GM21619 (cell line): ENCODE measurements at regions not wholly inside any gene's neighbourhood (a gene's known extent, or its start where the extent isn't known, plus 50 kb on each side); places are given as distances from the start of the nearest gene placed in this dataset.

ENCODE experiments used
- ATAC-seq: cut with Tn5 transposase; IDR thresholded peaks from one replicate; pipeline ENCODE4 v1.9.1; 2021; ENCODE audit not compliant: unreplicated experiment

DNA sequence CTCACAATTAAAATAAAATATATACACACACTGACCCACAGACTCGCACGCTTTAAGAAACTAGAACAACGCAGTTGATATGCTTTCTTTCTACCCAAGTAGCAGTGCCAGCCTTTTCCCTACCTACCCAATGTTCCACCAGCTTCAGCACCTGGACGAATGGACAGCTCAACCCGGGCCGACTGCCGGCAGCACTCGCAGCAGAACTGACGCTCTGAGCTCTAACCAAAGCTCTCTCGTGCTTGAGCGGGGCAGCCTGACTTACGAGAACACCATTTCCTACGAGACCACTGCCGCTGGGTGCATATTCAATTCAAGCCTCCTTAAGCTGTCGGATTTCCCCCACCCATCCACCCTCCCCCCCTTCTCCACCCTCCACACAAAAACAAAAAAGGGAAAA lies 127.4 kb upstream of the DPYD start:
- no peak for ATAC-seq

DNA sequence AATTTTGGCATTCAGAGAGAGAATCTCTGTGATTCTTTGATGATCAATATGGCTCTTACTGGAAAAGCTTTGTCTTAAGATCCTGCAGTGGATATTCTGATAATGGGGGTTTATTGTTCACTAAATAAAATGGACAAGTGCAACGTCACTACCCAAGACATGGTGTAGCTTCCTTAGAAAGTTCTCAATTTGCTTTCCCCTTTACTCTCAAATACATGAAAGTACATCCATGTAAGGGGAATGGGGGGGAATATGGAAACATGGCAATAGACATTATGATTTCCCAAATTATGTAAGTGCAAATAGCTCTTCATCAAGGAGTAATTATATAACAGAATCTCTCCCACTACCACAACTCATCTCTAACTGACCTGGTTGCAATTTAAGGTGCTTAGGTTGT lies 126.3 kb upstream of the DPYD start:
- no peak for ATAC-seq

DNA sequence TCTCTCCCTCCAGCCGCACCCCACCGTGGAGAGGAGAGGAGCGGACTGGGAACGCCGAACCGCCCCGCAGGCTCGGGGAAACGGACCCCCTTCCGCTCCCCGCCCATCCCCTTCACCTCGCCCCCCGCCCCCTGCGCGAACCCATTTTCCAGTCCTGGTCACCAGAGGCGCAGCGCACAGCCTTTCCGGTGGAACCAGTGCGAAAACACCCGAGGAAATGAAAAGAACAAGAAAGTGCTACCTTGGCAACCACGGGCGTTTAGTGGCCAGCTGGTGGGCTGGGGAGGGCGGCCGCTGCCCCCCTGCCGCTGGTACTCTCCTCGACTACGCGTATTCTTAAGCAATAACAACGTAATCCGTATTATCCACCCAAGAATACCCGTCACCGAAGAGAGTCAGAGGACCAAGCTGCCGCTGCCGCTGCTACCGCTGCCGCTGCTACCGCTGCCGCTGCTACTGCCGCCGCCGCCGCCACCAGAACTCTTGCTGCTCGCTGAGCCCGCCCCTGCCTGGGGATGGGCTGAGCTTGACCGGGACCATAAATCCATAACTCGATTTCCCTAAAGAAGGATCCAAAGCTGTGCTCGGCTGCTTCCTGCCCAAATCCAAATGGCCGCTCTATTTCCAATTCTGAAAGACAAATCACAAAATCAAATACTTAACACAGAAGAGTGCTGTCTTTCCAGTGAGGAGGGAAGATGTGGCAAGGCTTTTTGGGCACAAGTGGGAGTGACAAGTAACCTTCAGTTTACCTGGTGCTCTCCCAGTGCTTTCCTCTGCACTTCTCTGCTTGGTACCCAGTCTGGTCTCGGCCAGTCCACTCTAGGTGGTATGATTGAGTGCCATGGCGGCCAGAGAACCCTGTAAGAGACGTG lies 125.2 kb upstream of the DPYD start:
- no peak for ATAC-seq

DNA sequence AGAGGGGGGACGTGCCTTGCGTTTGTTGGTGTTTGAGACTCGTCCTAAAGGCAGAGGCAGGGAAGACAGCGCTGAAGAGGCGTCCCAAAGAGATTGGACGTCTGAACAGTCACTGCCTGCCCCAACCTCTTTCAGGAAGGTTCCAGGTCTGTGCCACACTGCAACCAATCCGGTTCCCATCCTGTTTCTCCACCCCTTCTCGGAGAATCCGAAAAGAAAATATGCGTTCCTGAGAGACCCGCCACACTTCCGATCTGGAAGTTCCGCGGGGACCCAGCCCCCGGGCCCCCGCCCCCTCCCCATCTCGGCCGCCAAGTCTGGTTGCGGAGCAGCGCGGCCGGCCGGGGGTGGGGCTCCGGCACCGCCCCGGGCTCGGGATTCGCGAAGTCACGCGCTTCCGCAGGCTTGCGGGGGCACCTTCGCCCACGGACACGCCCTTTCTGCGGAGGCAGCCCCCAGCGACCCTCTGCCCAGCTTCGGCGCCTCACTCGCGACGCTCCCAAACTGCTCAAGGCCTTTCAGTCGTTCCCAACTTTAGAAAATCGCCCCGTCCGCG lies 124.5 kb upstream of the DPYD start:
- ATAC-seq: no peak

DNA sequence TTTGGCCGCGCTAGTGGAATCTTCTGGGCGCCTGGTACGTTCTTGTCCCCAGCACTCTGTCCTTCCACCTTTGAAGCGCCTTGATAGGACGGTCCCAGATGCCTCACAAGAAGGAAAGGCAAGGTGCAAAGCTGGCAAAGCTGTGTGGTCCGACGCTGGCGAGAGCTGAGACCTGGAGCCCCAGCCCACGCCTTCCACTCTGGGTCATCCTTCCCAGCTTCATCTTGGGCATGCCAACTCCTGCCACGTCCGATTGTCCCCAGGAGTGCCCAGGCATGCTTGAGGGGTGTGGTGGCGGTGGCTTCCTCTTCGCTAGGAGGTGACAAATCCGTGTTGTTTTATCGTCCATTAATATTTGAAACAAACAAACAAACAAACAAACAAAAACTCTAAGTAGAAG lies 123.9 kb upstream of the DPYD start:
- ATAC-seq: no peak

DNA sequence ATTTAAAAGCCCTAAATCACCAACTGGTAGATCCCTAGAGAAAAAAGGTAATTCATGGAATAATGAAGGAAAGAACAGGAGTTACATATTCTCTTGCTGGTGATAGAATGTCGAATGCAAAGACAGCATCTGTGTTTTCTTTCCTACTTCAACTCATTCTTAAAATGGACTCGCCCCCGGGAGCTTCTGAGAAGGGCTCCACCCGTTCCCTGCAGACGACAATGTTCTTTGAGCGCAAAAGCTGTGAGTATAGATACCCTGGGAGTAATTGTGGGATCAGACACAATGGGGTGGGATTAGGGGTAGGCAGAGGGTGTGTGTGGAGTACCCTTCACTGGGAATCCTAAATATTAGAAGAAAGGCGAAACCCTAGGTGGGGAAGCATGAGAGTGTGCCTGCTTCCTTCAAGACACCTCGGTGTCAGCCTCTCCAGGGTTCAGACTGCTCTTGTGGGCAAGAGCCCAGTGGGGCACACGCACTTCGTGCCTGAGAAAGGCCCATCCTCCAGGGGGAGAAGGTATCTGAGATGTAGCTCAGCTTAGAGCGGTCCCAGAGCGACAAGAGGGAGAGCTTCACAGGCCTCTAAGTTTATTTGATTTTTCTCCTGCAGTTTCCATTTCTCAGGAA lies 123.3 kb upstream of the DPYD start:
- ATAC-seq: no peak

DNA sequence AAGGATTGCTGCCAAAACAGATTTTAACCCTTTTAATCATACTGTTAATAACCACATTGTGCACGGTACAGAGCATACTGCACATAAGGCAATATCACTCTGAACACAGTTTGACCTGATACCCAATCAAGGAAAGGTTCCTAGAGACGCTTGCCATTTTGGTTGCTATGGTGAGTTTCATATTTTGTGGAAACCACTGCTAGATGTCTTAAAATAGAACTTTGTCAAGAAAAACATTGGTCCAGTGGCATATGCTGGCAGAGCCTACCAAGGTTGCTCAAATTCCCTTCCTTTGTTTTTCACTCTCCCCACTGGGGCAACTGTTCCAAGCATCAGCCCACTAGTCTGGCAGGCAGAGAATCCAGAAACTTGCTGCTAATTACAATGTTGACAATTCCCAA lies 114.8 kb upstream of the DPYD start:
- no peak for ATAC-seq

DNA sequence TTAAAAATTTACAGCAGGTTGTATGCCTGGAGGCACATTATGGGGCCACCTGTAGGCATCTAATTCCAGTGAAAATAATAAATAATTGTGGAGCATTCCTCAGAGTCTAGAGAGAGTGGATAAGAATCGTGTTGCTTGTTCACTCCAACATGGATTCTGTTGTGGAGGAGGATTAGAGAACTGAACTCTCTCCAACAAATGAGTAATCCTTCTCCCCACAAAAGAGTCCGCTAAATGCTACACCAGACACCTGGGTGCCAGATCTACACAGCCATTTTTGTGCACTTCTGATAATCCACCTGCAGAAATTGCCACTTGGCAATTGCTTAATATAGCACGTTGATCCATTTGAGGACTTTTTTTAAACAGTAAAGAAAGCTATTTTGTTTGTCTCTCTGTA lies 113.7 kb upstream of the DPYD start:
- ATAC-seq: no peak

DNA sequence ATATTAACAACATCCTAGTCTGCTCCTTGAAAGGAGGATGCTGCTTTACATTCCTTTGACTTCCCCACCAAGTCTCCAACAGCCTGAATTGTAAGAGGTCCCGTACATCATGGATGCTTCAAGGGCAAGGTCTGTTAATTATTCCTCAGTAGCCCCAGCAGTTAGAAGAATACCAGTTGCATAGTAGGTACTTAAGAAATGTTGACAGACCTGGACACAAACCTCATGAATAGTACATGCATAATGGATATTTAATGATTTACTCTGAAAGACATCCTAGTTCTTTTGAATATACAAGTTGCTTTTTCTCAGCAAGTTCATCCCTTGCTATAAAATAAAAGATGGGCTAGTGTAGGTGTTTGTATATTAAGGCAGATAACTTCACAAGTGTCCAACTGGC lies 112.1 kb upstream of the DPYD start:
- ATAC-seq: no peak

DNA sequence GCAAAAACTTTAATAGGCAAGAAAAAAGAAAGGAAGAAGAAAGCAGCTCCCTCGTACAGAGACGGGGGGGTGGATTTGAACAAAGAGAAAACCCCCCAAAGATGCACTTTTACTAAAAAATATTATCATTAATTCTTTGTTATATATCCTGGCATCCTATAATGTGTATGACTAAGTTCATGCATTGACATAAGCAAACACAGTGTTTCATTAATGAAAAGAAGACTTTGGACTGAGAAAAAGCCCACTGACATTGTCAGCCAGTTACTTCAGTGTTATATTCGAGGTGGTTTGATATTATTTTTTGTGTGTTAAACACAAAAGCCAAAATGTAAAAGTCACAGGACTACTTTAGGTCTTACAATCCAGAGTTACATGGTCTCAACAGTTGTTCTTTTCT lies 110.1 kb upstream of the DPYD start:
- ATAC-seq: no peak

DNA sequence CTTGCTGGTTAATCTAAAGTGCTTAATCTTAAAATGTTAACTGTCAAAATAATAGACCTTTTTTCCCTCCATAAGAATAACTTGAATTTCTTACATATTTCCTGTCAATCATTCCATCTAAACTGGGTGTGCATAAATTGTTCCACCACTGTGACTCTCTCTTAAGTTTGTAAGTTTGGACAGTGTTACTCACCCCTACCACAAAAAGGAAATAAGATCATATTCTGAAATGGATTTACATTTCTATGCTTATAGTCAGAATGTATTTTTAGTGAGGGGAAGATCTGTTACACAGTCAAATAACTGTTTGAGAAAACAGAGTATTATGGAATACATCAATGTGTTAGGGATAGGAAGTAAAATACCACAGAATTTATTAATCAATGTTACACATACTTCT lies 109.6 kb upstream of the DPYD start:
- no peak for ATAC-seq

DNA sequence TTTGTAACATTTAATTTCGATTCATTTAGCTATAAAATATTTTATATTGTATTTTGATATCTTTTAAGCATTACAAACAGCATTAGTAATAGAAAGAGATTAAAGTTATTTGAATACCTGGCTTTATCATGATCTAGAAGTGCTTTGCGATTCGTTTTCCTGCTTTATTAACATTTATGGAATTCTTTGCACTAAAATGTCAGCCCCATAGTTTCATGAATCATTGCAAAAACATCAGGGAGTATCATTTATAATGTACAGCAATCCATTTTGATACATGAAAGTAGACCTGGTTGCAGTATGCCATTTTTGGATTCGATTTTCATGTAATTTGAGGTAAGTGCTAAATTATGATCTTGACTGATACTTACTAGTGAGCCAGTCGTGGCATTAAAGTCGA lies 108.0 kb upstream of the DPYD start:
- ATAC-seq: no peak

DNA sequence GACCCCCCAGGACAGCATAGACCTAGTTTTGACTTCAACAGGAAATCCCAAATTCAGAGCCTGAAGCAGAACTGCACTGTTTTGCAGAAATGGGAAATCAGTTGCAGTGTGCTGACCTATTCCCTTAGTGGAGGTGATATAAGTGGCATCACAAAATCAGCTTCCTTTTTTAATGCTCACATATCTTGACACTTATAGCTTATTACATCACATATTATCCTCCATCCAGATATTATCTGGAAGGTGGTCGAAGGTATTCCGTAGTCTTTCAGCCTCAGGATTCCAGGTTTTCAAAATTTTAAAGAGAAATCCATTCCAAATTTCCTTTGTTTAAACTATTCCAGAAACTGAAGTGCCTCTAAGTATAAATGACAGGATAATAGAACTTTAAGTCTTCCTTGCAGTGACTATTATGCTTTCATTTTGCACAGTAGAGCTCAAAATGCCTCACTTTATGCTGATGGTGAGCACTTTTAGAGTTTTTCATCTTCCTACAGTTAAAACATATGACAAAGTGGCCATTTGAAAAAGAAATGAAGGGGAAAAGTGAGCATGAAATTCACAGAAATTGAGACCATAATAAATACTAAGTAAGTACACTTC lies 106.4 kb upstream of the DPYD start:
- ATAC-seq: no peak

DNA sequence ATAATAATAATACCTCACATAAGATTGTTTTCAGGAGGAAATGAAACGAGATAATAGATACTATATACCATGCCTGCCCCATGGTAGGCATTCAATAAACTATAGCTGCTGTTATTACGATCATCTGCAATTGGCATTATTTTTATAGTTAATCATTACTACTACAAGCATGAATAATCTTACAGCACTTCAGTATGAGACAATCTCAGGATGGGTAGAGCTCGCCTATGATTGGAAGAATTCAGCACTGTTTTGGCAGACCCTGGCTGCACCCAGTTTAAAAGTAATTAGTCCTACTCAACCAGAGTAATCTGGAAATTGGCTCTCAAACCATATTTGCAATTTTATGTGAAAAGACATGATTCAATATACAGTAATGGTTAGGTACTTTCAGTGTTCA lies 105.0 kb upstream of the DPYD start:
- ATAC-seq: no peak

DNA sequence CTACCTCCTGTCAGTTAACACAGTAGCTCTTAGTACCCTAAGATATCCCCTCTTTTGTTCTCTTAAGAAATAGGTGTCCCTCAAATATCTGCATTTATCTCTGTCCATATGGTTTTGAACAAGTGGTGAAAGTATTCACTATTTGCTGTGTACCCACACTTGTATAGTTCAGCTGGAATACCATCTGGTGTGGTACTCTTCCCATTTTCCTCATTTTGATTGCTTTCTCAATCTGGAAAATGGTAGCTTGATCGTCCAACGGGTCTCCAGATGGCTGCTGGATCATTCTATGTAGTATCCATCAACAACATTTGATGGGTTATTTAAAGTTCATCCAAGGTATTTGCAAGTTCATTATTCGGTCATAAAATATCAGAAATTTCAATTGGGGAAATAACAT lies 100.3 kb upstream of the DPYD start:
- no peak for ATAC-seq

DNA sequence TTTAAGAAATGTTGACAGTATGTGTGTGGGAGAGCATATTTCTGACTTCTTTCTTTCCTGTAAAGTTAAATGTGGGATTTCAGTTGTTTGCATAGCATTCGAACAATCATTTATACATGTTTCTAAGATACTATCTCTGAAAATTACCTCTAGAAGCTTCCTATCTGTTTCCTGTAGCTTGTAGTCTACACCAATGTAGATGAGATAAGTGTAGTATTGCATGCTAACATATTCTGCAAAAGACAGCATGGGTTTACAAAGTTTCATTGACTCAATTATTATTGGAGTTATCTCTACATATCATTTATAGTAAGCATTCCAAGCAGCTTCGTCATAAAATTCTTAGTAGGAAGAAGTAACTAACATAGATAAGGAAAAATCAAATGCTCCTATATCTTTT lies 98.9 kb upstream of the DPYD start:
- ATAC-seq: no peak

DNA sequence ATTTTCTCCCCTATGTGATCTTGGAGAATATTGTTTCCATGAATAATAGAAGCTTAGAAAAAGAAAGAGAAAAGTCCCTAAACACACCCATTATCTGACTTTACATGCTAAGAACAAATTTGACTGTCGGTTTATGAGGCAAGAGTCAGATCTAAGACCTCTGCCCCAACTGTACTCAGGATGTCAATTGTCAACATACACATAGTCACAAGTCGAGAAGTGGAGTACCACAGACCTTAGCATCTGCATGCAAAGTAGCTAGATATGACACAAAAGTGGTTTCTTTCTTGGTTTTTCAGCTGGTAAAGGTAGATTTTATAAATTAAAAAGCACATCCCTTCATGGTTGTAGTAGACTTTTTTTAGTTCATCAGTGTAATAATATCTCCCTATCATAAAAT lies 97.2 kb upstream of the DPYD start:
- no peak for ATAC-seq

DNA sequence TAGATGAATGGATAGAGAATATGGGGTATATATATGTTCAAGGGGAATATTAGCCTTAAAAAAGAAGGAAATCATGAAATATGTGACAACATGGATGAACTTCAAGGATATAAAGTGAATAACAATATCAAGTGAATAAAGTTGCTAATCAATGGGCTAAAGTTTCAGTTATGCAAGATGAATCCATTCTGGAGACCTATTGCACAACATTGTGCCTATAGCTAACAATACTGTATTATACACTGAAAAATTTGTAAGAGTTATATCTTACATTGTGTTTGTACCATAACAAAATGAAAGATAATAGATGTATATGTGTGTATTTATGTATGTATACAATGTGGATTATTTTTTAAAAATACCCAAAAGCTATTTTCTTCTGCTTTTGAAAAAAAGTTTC lies 96.3 kb upstream of the DPYD start:
- ATAC-seq: no peak

DNA sequence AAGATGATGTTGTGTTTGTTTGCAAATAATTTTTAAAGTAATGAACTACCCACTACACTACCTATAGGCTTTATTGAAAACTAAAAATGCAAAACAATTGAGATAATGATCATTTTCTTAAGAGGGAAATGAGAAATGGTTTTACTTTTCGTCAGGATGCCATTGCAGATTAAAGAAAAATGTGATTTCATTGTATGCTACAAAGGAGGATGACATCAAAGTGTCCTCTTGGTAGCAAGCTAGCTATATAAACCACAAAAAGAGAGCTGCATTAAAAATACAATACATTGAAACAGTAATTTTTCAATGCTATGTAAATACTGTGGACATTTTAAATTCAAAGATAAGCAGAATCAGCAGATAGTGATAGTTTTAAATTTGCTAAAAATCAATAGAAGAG lies 87.5 kb upstream of the DPYD start:
- ATAC-seq: no peak

DNA sequence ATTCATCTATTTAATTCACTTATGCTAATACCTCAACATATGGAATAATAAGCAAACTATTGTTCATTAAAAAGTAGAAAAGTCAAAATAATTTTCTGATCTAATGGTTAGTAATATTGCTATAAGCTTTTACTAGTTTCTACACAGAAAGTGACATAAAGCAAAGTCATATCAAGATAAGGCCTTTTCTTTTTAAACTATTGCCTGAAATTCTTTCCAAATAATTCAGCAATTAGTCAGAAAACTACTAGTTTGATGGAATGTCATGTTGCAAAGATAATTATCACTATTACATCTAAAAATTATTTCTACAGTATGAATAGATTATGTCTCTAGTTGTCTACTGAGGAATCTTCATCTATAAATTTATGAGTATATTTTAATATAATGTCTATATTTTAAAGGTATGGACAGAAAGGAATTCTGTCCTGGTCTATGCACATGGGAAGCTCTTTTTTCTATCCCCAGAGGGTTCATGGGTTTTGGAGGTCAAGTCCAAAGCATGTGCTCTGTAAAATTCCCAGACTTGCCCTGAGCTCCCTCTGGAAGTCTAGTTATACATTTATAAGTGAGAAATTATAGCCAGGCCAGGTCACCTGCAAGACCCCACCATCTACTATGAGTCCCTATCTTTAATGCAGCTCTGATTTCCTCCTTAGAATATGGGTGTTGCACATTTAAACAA lies 84.6 kb upstream of the DPYD start:
- ATAC-seq: no peak

DNA sequence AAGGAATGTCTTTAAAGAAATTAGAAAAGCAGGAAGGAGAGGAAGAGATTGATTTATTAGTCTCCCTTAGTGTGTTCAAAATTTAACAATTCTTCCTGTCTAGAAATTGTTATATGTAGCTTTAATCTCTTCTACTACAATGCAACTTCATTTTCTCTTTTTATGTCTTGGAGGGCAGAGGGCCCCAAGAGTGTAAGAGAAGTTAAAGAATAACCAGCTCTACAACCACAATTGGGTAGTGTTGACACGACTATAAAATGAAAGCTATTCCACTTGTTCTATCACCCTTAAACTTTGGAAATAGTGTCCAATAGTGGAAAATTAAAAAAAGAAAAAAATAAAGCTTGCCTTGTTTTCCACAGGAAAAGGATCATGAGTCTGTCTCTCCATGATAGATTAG lies 82.6 kb upstream of the DPYD start:
- ATAC-seq: no peak

DNA sequence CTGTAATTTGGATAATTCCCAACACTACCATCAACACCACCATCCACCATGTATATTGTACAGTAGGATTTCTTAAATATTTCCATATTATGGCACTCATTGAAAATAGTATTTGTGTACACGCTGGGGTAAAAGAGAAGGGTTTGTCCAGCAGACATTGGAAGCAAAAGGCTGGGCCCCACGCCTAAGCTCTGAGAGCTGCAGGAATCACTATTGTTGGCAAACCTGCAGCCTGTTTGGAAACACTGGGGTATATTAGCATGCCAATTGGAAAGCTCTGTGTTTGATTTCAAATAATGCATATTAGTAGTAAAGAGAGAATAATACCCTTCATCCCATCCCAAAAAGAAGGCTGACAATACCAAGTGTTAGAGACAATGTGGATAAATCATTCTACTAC lies 81.5 kb upstream of the DPYD start:
- ATAC-seq: no peak
